PC-9 (cell line): ENCODE measurements at regions not wholly inside any gene's neighbourhood (a gene's known extent, or its start where the extent isn't known, plus 50 kb on each side); places are given as distances from the start of the nearest gene placed in this dataset.

Source experiments
- BruUV-seq: library from RNA; stranded (reverse); fragments of 400-500 nt; replicated peaks from 2 replicates; lab custom pipeline; 2021; lab: Mats Ljungman, UMichigan
- CTCF ChIA-PET: fragments of 300-600 bp; sonication (Branson Sonifier 250); formaldehyde crosslinking; loops from one replicate; lab custom pipeline; 2022; ENCODE audit warnings: antibody characterized with exemption; lab: Charles Lee
- POLR2A ChIA-PET: fragments of 300-600 bp; sonication (Branson Sonifier 250); formaldehyde crosslinking; loops from one replicate; lab custom pipeline; 2022; ENCODE audit warnings: antibody characterized with exemption; ENCODE audit not compliant: unreplicated experiment; lab: Charles Lee
- DNase-seq, 2 experiments: peaks; one replicate each; pipeline versions ENCODE4 v3.0.0 to v3.0.0-alpha.2; 2015 to 2022; ENCODE audit warnings: mixed read lengths in 1 of 2
- H2AFZ ChIP-seq: fragments of 200-600 bp; sonication (generic); 2 replicates; pipeline ENCODE4 v1.8.1; 2017; ENCODE audit warnings: antibody characterized with exemption
- H3F3A ChIP-seq: fragments of 200-600 bp; sonication (generic); 2 replicates; pipeline ENCODE4 v1.8.1; 2017; ENCODE audit warnings: antibody characterized with exemption, mild to moderate bottlenecking, low read depth; ENCODE audit not compliant: insufficient read depth
- H3K27ac ChIP-seq: fragments of 200-600 bp; sonication (generic); 2 replicates; pipeline ENCODE4 v1.6.1; 2016; ENCODE audit warnings: mixed run types
- H3K27me3 ChIP-seq: fragments of 200-600 bp; sonication (generic); 2 replicates; pipeline ENCODE4 v1.6.1; 2016; ENCODE audit warnings: low read depth, mixed run types; ENCODE audit not compliant: insufficient read depth
- H3K36me3 ChIP-seq: fragments of 200-600 bp; sonication (generic); 2 replicates; pipeline ENCODE4 v1.6.1; 2016; ENCODE audit warnings: low read depth, mixed run types
- H3K4me1 ChIP-seq: fragments of 200-600 bp; sonication (generic); replicated peaks from 2 replicates; pipeline ENCODE4 v1.6.1; 2016; ENCODE audit warnings: mixed run types; ENCODE audit not compliant: insufficient read depth
- H3K4me2 ChIP-seq: fragments of 200-600 bp; sonication (generic); 2 replicates; pipeline ENCODE4 v1.6.1; 2017; ENCODE audit warnings: mixed run types
- H3K4me3 ChIP-seq: fragments of 200-600 bp; sonication (generic); 2 replicates; pipeline ENCODE4 v1.6.1; 2016; ENCODE audit warnings: mixed run types
- H3K79me2 ChIP-seq: fragments of 200-600 bp; sonication (generic); 2 replicates; pipeline ENCODE4 v1.6.1; 2017; ENCODE audit warnings: low read depth, mixed run types
- H3K9me2 ChIP-seq: fragments of 200-600 bp; sonication (generic); 2 replicates; pipeline ENCODE4 v1.8.1; 2017; ENCODE audit warnings: mild to moderate bottlenecking; ENCODE audit not compliant: insufficient read depth
- H3K9me3 ChIP-seq: fragments of 200-600 bp; sonication (generic); 2 replicates; pipeline ENCODE4 v1.8.1; 2016; ENCODE audit warnings: low read depth; ENCODE audit not compliant: insufficient read depth
- H4K20me1 ChIP-seq: fragments of 200-600 bp; sonication (generic); 2 replicates; pipeline ENCODE4 v1.8.1; 2017; ENCODE audit not compliant: insufficient read depth
- EZH2 ChIP-seq: fragments of 200-600 bp; sonication (generic); IDR thresholded peaks from 2 replicates; pipeline ENCODE4 v1.8.0; 2017; ENCODE audit warnings: antibody characterized with exemption, low read depth
- intact Hi-C: fragments of 100-400 bp; cut with micrococcal nuclease; formaldehyde crosslinking; loops from one replicate; pipeline ENCODE4 v1.10.0; 2022; ENCODE audit not compliant: unreplicated experiment
- TF ChIP-seq, protein P1 (sequence below): fragments of 200-600 bp; sonication (generic); conservative IDR thresholded peaks from 2 replicates; pipeline ENCODE4 v1.6.1; 2017; ENCODE audit warnings: mixed run types, antibody characterized with exemption, mild to moderate bottlenecking, moderate library complexity

DNA sequence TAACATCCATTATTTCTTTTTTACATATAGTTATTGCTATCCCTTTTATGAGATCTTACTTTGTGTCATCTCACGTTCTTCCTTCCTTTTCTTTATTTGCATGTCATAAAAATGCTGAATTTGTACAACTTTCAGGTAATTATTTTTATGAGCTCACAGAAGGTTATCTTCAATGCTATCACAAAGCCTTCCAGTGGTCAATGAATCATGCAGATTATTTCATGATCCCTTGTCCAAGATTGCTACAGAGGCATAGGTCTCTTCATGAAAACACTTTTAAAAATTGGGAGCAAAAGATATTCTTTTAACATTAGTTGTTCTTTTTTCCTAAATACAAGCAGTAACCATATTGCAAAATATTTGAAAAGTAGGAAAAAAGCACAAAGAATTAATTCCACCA lies 880.1 kb upstream of the NR2F2 start:
- no peaks in the 10 kb centered on the region for H3F3A ChIP-seq
- H3K9me2 ChIP-seq: no peaks in the 10 kb centered on the region
- no TSS peak for BruUV-seq
- H3K36me3 ChIP-seq: no peaks in the 10 kb centered on the region
- no peak overlapping the region for H3K4me2 ChIP-seq
- no peak for TF ChIP-seq EZH2
- TF ChIP-seq, protein P1, sequence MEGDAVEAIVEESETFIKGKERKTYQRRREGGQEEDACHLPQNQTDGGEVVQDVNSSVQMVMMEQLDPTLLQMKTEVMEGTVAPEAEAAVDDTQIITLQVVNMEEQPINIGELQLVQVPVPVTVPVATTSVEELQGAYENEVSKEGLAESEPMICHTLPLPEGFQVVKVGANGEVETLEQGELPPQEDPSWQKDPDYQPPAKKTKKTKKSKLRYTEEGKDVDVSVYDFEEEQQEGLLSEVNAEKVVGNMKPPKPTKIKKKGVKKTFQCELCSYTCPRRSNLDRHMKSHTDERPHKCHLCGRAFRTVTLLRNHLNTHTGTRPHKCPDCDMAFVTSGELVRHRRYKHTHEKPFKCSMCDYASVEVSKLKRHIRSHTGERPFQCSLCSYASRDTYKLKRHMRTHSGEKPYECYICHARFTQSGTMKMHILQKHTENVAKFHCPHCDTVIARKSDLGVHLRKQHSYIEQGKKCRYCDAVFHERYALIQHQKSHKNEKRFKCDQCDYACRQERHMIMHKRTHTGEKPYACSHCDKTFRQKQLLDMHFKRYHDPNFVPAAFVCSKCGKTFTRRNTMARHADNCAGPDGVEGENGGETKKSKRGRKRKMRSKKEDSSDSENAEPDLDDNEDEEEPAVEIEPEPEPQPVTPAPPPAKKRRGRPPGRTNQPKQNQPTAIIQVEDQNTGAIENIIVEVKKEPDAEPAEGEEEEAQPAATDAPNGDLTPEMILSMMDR: no peak
- no peaks in the 10 kb centered on the region for H4K20me1 ChIP-seq
- H3K79me2 ChIP-seq: no peaks in the 10 kb centered on the region
- intact Hi-C loops: no loop called here
- DNase-seq: no peak
- ChIA-PET POLR2A (interaction anchor here (0.6 kb wide), 1 partner anchor 16 kb away, joined by 3 read pairs; no protein-coding TSS in a partner anchor), CTCF (no interaction called here)
- H3K4me1 ChIP-seq: no peaks in the 10 kb centered on the region
- no peaks in the 10 kb centered on the region for H3K27me3 ChIP-seq
- no peaks in the 10 kb centered on the region; the same call in 1 of the 2 replicates for H3K9me3 ChIP-seq
- no peak overlapping the region for H2AFZ ChIP-seq
- no peak overlapping the region for H3K27ac ChIP-seq
- H3K4me3 ChIP-seq: no peak overlapping the region

DNA sequence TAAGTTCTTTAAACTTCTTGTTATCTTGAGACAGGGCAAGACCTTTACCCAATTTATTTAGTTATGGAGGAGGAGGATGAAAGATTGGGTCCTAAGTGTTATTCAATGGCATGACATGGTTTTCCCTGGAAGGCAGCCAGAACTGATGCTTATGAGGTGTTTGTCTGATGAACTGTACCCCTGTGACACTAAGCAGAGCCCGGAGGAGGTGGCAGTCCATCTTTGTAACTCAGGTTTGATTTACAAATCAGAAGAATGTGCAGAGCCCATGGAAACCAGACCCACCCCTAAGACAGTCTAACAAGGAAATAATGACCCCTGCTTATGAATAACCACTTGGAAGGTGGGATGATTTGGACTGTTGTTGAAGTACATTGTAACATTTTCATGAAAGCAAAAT lies 878.6 kb upstream of the NR2F2 start:
- BruUV-seq: no TSS peak
- intact Hi-C loops: no loop called here

DNA sequence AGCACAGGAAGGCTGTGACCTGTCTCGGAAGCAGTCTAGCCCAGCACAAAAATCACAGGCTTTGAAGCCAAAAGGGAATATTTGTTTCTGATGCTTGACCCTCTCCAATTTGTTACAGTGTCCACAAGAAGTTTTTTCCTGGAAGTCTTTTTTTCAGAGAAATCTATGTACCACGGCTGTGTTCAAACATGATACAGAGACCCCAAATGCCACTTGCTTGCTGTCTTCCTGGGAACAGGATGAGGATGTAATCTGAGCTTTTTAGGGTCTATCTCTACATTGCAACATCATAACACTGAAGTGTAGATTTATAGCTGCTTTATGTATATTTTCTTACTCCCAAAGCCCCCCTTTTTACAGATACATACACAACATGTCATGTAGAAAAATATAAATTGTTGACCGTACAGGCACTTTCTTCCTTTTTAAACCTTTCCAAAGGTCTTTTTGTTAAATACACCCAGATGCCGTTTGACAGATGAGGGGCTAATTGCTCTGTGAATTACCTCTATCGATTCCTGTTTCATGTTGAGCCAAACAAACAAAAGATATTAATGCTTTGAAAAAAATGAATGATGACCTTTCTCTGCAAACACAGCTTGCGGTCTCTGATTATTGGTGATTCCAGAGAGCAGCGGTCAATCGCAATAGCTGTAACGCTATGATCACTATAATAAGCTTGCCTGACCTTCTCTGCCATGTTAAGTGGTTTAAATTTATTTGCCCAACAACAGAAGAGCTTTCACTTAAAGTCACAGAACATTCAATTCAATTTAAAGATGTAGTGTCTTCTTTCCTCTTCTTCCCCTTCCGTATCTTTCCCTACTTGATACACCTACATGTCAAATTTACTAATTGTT lies 875.9 kb upstream of the NR2F2 start:
- DNase-seq: no peak
- intact Hi-C loops: no loop called here
- TF ChIP-seq EZH2: no peak
- TF ChIP-seq, protein P1: no peak
- H3F3A ChIP-seq: no peaks in the 10 kb centered on the region
- H3K4me2 ChIP-seq: no peak overlapping the region
- H4K20me1 ChIP-seq: no peaks in the 10 kb centered on the region
- POLR2A ChIA-PET: no interaction called here
- H3K4me1 ChIP-seq: no peaks in the 10 kb centered on the region; the same call in 1 of the 2 replicates
- no peak overlapping the region for H3K4me3 ChIP-seq
- no peak overlapping the region for H2AFZ ChIP-seq
- H3K27ac ChIP-seq: no peak overlapping the region
- no peaks in the 10 kb centered on the region; the same call in 1 of the 2 replicates for H3K9me3 ChIP-seq
- no peaks in the 10 kb centered on the region for H3K27me3 ChIP-seq
- H3K36me3 ChIP-seq: no peaks in the 10 kb centered on the region
- no TSS peak for BruUV-seq
- CTCF ChIA-PET: no interaction called here
- H3K79me2 ChIP-seq: no peaks in the 10 kb centered on the region
- H3K9me2 ChIP-seq: no peaks in the 10 kb centered on the region

More for the DNA sequence above, 878.6 kb upstream of the NR2F2 start:
- TF ChIP-seq, protein P1: no peak
- TF ChIP-seq EZH2: no peak
- no peak overlapping the region for H3K4me2 ChIP-seq
- DNase-seq: no peak
- H3K9me3 ChIP-seq: no peaks in the 10 kb centered on the region; the same call in 1 of the 2 replicates
- ChIA-PET POLR2A (no interaction called here), CTCF (no interaction called here)
- no peaks in the 10 kb centered on the region for H3K79me2 ChIP-seq
- no peaks in the 10 kb centered on the region for H3K36me3 ChIP-seq
- H2AFZ ChIP-seq: no peak overlapping the region; the same call in 1 of the 2 replicates
- no peak overlapping the region for H3K27ac ChIP-seq
- no peaks in the 10 kb centered on the region for H4K20me1 ChIP-seq
- H3K4me3 ChIP-seq: no peak overlapping the region
- H3K9me2 ChIP-seq: no peaks in the 10 kb centered on the region
- H3K27me3 ChIP-seq: no peaks in the 10 kb centered on the region
- H3F3A ChIP-seq: no peaks in the 10 kb centered on the region
- H3K4me1 ChIP-seq: no peaks in the 10 kb centered on the region
